Neutrophil (primary cell): ENCODE measurements at regions not wholly inside any gene's neighbourhood (a gene's known extent, or its start where the extent isn't known, plus 50 kb on each side); places are given as distances from the start of the nearest gene placed in this dataset.
"Not testable (repeated sequence)": the region's sequence is repeated elsewhere in the genome, so short reads cannot be mapped to it uniquely, and the experiment has no call there.

Experiments
- H3K27ac ChIP-seq: fragments of 200-600 bp; sonication (generic); 2 replicates; pipeline ENCODE4 v1.5.1; 2016; ENCODE audit warnings: mild to moderate bottlenecking, moderate library complexity
- H3K27me3 ChIP-seq: fragments of 200-600 bp; sonication (generic); 2 replicates; pipeline ENCODE4 v1.6.0; 2016; ENCODE audit warnings: mild to moderate bottlenecking
- H3K36me3 ChIP-seq: fragments of 200-600 bp; sonication (generic); 2 replicates; pipeline ENCODE4 v1.5.1; 2017
- H3K4me1 ChIP-seq, 2 experiments: fragments of 200-600 bp in 1 of 2; sonication (generic) in 1 of 2; 1 replicate in 1 of 2; 2 replicates in 1 of 2; pipeline versions ENCODE4 v1.5.1 to v1.6.1; 2013 to 2016; ENCODE audit warnings: low read depth in 1 of 2, low read length in 1 of 2, mild to moderate bottlenecking in 1 of 2, moderate library complexity in 1 of 2; ENCODE audit not compliant: control insufficient read depth in 1 of 2, insufficient read depth in 1 of 2
- H3K4me3 ChIP-seq, 2 experiments: fragments of 200-600 bp in 1 of 2; sonication (generic) in 1 of 2; 1 replicate in 1 of 2; 2 replicates in 1 of 2; pipeline ENCODE4 v1.5.1; 2013 to 2016; ENCODE audit warnings: low read depth in 1 of 2, low read length in 1 of 2, mild to moderate bottlenecking in 1 of 2, moderate library complexity in 1 of 2
- H3K9me3 ChIP-seq: fragments of 200-600 bp; sonication (generic); 2 replicates; pipeline ENCODE4 v1.5.1; 2016
- CTCF ChIP-seq: fragments of 200-600 bp; sonication (generic); IDR thresholded peaks from 2 replicates; pipeline ENCODE4 v1.5.1; 2016; ENCODE audit warnings: antibody characterized with exemption

DNA sequence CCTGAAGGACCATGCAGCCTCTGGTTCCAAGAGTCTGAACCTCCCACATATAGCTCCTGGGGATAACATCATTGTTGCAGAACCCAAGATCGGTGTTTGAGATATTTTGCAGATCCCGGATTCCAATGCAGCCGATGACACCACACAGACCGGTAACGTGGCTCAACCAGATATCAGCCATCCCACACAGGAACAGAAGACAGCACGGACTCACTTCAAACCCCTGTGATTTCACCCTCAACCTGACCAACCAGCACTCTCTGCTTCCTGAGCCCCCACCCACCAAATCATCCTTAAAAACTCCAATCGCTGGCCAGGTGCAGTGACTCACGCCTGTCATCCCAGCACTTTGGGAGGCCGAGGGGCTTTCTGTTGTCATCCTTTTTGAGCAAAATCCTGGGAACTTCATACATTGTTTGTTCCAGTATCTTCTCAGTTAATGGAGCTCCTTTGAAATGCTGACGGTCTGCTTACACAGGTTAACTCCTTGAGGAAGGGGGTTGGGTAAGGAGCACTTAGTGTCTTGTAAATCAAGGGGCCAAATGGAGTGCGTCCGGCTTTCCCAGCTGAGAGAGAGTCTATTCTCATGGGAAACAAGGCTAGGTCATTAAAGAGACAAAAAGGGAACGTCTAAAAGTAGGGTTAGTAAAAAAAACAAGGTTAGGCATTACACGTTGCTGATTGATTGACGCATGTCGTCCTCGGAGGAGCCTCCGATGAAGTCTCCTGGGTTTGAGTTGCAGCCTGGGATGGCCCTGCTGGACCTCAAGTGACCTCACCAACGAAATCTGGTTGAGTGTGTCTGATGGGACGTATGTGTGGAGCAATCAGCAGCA lies 230.4 kb downstream of the CRLF2 start:
- Histone ChIP-seq H3K4me1 (no peaks in the 10 kb centered on the region), H3K9me3 (no peaks in the 10 kb centered on the region), H3K27ac (no peak overlapping the region), H3K4me3 (no peak overlapping the region), H3K27me3 (peaks cover 51% of the 10 kb centered on the region), H3K36me3 (no peaks in the 10 kb centered on the region)
- no peak for TF ChIP-seq CTCF

- no peak overlapping the region for H3K4me3 ChIP-seq
- no peak for TF ChIP-seq CTCF
- no peaks in the 10 kb centered on the region for H3K36me3 ChIP-seq
- H3K9me3 ChIP-seq: no peaks in the 10 kb centered on the region
- no peaks in the 10 kb centered on the region for H3K4me1 ChIP-seq
- H3K27ac ChIP-seq: no peak overlapping the region
- H3K27me3 ChIP-seq: peaks cover 51% of the 10 kb centered on the region
These were observed 231.7 kb downstream of the CRLF2 start for GRCh38 chrX:980587-981235.

DNA sequence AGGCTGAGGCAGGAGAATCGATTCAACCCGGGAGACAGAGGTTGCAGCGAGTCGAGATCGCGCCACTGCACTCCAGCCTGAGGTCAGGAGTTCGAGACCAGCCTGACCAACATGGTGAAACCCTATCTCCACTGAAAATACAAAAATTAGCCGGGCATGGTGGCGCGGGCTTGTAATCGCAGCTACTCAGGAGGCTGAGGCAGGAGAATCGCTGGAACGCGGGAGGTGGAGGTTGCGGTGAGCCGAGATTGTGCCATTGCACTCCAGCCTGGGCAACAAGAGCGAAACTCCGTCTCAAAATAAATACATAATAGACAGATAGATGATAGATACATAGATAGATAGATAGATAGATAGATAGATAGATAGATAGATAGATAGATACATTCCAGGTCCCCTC lies 233.3 kb downstream of the CRLF2 start:
- H3K4me3 ChIP-seq, H3K36me3 ChIP-seq, H3K9me3 ChIP-seq, H3K4me1 ChIP-seq, H3K27ac ChIP-seq: not testable (repeated sequence)
- H3K27me3 ChIP-seq: peaks cover 51% of the 10 kb centered on the region

DNA sequence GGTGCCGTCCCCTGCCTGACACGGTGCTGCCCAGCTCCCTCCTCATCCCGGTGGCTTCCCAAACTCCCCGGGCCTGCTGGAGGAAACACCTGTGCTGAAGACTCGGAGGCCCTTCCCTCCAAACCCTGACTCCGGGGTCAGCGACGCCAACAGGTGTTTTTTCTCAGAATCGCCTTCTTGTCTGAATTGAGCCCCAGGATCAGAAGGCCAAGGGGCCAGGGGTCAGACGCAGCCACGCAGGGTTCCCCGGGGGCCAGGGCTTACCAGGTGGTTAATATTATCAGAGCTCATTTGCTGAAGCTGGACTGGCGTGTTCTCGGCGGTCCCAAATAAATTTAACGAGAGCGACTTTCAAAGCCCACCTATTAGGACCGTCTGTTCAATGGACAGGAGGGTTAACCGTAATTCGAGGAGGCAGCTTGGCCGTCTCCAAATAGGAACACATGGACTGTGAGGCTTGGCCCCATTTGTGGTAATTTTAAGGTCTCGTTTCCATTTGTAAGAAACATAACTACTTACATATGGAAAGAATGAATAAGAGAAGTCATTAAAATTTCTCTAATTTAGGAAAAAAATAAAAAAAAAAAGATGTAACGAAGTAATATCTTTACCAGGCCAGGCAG lies 239.3 kb downstream of the CRLF2 start:
- no peak for TF ChIP-seq CTCF
- H3K27me3 ChIP-seq: no peaks in the 10 kb centered on the region

GRCh38 chrX:968148-968965 lies 244.1 kb downstream of the CRLF2 start:
- Histone ChIP-seq H3K27ac (no peak overlapping the region), H3K27me3 (no peaks in the 10 kb centered on the region), H3K4me3 (no peak overlapping the region), H3K4me1 (no peaks in the 10 kb centered on the region), H3K9me3 (no peaks in the 10 kb centered on the region), H3K36me3 (no peaks in the 10 kb centered on the region)
- TF ChIP-seq CTCF: no peak

More for the DNA sequence above, 239.3 kb downstream of the CRLF2 start:
- Histone ChIP-seq H3K9me3 (no peaks in the 10 kb centered on the region), H3K4me1 (no peaks in the 10 kb centered on the region), H3K27ac (no peak overlapping the region), H3K4me3 (no peak overlapping the region), H3K36me3 (no peaks in the 10 kb centered on the region)
